Activated T-helper 1 cell treated with anti-CD3 and anti-CD28 coated beads, Interleukin-12 subunit alpha, Interleukin-12 subunit beta, Interleukin-2, Interleukin-4 antibody, amounts not matched to agents 30 ng/mL and 10 ng/mL and 1 ng/mL, durations not matched to agents 14 hours and 24 hours and 36 hours (primary cell): ENCODE measurements at regions not wholly inside any gene's neighbourhood (a gene's known extent, or its start where the extent isn't known, plus 50 kb on each side); places are given as distances from the start of the nearest gene placed in this dataset.

Experiments used
- DNase-seq: peaks from one replicate; pipeline ENCODE4 v3.0.0; 2021; ENCODE audit warnings: low spot score
- H3K27ac Mint-ChIP-seq: one replicate; pipeline ENCODE4 v1.8.0; 2021; ENCODE audit warnings: mild to moderate bottlenecking, mixed read lengths
- H3K27me3 Mint-ChIP-seq: one replicate; pipeline ENCODE4 v1.8.0; 2022; ENCODE audit warnings: mild to moderate bottlenecking, moderate library complexity, mixed read lengths; ENCODE audit not compliant: insufficient read depth
- H3K36me3 Mint-ChIP-seq: one replicate; pipeline ENCODE4 v1.8.0; 2021; ENCODE audit warnings: low read depth, mixed read lengths
- H3K4me1 Mint-ChIP-seq: one replicate; pipeline ENCODE4 v1.8.0; 2021; ENCODE audit warnings: low read depth, mixed read lengths
- H3K4me3 Mint-ChIP-seq: one replicate; pipeline ENCODE4 v1.8.0; 2021; ENCODE audit warnings: mild to moderate bottlenecking, moderate library complexity, mixed read lengths
- H3K9me3 Mint-ChIP-seq: one replicate; pipeline ENCODE4 v1.8.0; 2021; ENCODE audit warnings: mixed read lengths
- intact Hi-C: fragments of 100-400 bp; cut with micrococcal nuclease; formaldehyde crosslinking; loops from one replicate; pipeline ENCODE4 v1.15.1; 2024

DNA sequence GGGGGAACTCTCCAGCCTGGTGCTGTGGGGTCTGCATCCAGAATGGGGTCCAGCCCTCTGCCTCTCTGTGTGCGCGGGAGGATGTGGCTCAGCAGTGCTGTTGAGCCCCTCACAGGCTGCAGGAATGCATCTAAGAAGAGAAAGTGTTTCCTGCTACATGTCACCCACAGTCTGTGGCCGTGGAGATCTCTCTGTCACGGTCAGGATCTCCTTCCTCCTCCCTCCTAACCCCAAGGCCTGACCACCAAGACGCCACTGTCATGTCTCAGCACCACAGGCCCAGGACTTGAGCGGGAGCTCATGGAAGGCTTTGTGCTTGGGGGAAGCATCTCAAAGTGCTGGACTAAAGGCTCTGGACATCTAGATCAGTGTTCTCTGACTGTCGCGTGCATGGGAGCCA lies 90.1 kb downstream of the SREK1 start:
- Mint-ChIP-seq H3K4me1 (no peaks in the 10 kb centered on the region), H3K4me3 (no peak overlapping the region), H3K9me3 (no peaks in the 10 kb centered on the region), H3K27me3 (peaks cover 10% of the 10 kb centered on the region), H3K36me3 (no peaks in the 10 kb centered on the region), H3K27ac (no peak overlapping the region)
- intact Hi-C loops = no loop called here
- no peak for DNase-seq

GRCh38 chr5:66238435-66238834 lies 94.3 kb downstream of the SREK1 start:
- Mint-ChIP-seq H3K27me3 (peaks cover 11% of the 10 kb centered on the region), H3K4me1 (no peaks in the 10 kb centered on the region), H3K4me3 (no peak overlapping the region), H3K9me3 (no peaks in the 10 kb centered on the region), H3K27ac (no peak overlapping the region), H3K36me3 (no peaks in the 10 kb centered on the region)
- intact Hi-C loops = no loop called here
- DNase-seq = no peak

DNA sequence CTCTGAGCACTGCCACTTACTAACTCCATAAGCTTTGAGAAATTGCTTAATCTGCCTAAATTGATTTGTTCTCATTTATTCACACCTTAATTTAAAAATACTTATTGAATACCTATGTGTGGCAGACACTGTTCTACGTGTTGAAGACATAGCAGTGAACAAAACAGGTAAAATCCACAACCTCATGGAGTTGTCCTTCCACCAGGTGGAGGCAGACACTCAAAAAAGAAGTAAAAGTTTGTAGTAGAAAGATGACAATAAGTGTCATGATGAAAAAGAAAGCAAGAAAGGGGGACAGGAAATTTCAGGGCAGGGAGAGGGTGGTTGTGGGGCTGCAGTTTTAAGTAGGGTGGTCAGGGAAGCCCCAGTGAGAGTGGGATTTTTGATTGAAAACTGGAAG lies 94.9 kb downstream of the SREK1 start:
- Mint-ChIP-seq H3K36me3 (no peaks in the 10 kb centered on the region), H3K4me3 (no peak overlapping the region), H3K27me3 (peaks cover 13% of the 10 kb centered on the region), H3K9me3 (no peaks in the 10 kb centered on the region), H3K4me1 (no peaks in the 10 kb centered on the region), H3K27ac (no peak overlapping the region)
- DNase-seq = no peak
- intact Hi-C loops = no loop called here

DNA sequence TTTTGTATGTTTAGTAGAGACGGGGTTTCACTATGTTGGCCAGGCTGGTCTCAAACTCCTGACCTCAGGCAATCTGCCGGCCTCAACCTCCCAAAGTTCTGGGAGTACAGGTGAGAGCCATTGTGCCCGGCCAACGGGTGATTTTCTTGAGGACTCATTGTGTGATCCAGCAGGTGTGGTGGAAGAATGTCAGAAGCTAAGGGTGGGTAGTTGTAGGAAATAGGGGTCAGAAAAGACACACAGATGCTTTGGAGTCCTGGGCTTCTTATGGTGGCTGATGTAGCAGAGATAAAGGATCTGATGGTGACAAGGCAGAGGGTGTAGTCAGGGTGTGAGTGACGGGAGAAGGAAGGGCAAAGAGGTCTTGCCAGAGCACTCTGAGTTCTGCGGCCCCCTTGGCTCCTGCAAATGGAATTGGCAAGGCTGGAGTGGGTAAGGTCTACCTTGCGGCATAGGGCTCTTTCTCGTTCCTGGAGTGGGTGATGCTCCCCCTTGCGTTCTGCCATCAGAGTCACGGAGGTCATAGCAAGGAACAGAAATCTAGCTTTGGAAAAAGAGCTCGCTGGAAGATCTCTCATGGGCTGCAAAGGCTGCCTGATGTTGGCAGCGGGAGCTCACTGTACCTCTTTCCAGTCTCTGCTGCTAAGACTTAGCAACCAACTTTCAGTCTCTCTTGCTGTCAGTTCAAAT lies 97.2 kb downstream of the SREK1 start:
- intact Hi-C loops = no loop called here
- H3K4me1 Mint-ChIP-seq = no peaks in the 10 kb centered on the region
- no peaks in the 10 kb centered on the region for H3K36me3 Mint-ChIP-seq
- H3K27ac Mint-ChIP-seq = no peak overlapping the region
- H3K27me3 Mint-ChIP-seq = peaks cover 13% of the 10 kb centered on the region
- H3K4me3 Mint-ChIP-seq = no peak overlapping the region
- no peaks in the 10 kb centered on the region for H3K9me3 Mint-ChIP-seq
- DNase-seq = no peak

DNA sequence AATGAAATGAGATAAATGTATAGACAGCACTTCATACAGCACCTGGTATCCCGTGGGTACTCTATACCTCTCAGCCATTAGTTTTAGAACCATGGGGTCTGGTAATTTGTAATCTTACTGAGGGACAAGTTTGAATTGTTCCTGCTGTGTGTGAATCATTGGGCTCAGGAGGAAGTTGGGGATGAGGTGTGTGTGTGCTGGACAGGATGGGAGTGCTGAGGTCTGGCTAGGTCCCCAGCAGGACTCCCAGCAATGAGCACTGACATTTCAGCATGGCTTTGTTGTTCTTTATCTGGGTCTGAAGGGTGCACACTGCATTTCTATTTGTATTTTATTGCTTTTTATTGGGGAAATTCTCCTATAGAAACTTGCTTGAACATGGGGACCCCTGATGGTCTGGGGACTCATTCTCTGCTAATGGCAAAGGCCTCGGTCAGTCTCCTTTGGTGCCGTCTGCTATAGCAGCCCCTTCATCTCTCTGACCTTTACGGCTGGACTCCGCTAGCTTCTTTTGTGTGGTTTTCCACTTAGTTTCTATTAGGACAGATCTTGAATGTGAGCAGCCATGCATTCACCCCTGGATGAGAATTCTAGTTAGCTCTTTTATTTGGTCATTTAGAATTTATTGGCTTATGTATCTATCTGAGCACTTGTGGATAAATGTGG lies 98.1 kb downstream of the SREK1 start:
- H3K36me3 Mint-ChIP-seq = no peaks in the 10 kb centered on the region
- H3K4me3 Mint-ChIP-seq = no peak overlapping the region
- intact Hi-C loops = no loop called here

DNA sequence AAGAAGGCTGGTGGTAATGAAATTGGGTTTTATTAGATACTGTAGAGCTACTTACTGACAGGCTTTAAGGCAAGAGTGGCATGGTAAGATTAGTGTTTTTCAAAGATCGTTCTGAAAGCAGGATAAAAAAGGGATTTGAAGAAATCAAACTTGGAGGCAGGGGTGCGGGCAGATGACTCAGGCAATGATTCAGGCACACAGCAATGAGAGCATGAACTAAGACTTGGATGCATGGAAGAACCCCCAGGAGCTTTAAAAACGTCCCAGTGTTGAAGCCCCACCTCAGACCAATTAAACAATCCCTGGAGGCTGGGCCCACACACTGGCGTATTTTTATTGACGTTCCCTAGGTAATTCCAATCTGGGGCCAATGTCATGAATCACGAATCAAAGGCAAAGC lies 102.5 kb downstream of the SREK1 start:
- Mint-ChIP-seq H3K9me3 (no peaks in the 10 kb centered on the region), H3K4me3 (no peak overlapping the region), H3K27ac (no peak overlapping the region), H3K4me1 (no peaks in the 10 kb centered on the region), H3K27me3 (peaks cover 4% of the 10 kb centered on the region), H3K36me3 (no peaks in the 10 kb centered on the region)
- no peak for DNase-seq
- intact Hi-C loops = no loop called here

More for the DNA sequence above, 98.1 kb downstream of the SREK1 start:
- DNase-seq = no peak
- Mint-ChIP-seq H3K27ac (no peak overlapping the region), H3K27me3 (peaks cover 5% of the 10 kb centered on the region), H3K9me3 (no peaks in the 10 kb centered on the region), H3K4me1 (no peaks in the 10 kb centered on the region)

- H3K4me1 Mint-ChIP-seq = no peaks in the 10 kb centered on the region
- no peak for DNase-seq
- intact Hi-C loops = no loop called here
- H3K27ac Mint-ChIP-seq = no peak overlapping the region
- H3K4me3 Mint-ChIP-seq = no peak overlapping the region
- H3K27me3 Mint-ChIP-seq = peaks cover 4% of the 10 kb centered on the region
- H3K9me3 Mint-ChIP-seq = no peaks in the 10 kb centered on the region
- no peaks in the 10 kb centered on the region for H3K36me3 Mint-ChIP-seq
Observed at GRCh38 chr5:66247176-66247960, 103.3 kb downstream of the SREK1 start.

- H3K36me3 Mint-ChIP-seq = no peaks in the 10 kb centered on the region
- H3K9me3 Mint-ChIP-seq = no peaks in the 10 kb centered on the region
- peaks cover 4% of the 10 kb centered on the region for H3K27me3 Mint-ChIP-seq
- H3K4me1 Mint-ChIP-seq = no peaks in the 10 kb centered on the region
- H3K4me3 Mint-ChIP-seq = no peak overlapping the region
- intact Hi-C loops = no loop called here
- H3K27ac Mint-ChIP-seq = no peak overlapping the region
- DNase-seq = no peak
Observed at GRCh38 chr5:66248874-66249273, 104.8 kb downstream of the SREK1 start.

- no peak for DNase-seq
- Mint-ChIP-seq H3K4me1 (no peaks in the 10 kb centered on the region), H3K27ac (no peak overlapping the region), H3K4me3 (no peak overlapping the region), H3K9me3 (no peaks in the 10 kb centered on the region), H3K36me3 (no peaks in the 10 kb centered on the region), H3K27me3 (peaks cover 3% of the 10 kb centered on the region)
- intact Hi-C loops = no loop called here
Observed at GRCh38 chr5:66249920-66250319, 105.8 kb downstream of the SREK1 start.

GRCh38 chr5:66252849-66253248 lies 108.7 kb downstream of the SREK1 start:
- Mint-ChIP-seq H3K4me3 (no peak overlapping the region), H3K9me3 (no peaks in the 10 kb centered on the region), H3K36me3 (no peaks in the 10 kb centered on the region), H3K4me1 (no peaks in the 10 kb centered on the region), H3K27me3 (peaks cover 3% of the 10 kb centered on the region), H3K27ac (no peak overlapping the region)
- DNase-seq = no peak
- intact Hi-C loops = no loop called here

GRCh38 chr5:66255714-66256113 lies 111.6 kb downstream of the SREK1 start:
- no peak for DNase-seq
- Mint-ChIP-seq H3K36me3 (no peaks in the 10 kb centered on the region), H3K9me3 (no peaks in the 10 kb centered on the region), H3K4me3 (no peak overlapping the region), H3K4me1 (no peaks in the 10 kb centered on the region), H3K27me3 (peaks cover 3% of the 10 kb centered on the region), H3K27ac (no peak overlapping the region)
- intact Hi-C loops = no loop called here

DNA sequence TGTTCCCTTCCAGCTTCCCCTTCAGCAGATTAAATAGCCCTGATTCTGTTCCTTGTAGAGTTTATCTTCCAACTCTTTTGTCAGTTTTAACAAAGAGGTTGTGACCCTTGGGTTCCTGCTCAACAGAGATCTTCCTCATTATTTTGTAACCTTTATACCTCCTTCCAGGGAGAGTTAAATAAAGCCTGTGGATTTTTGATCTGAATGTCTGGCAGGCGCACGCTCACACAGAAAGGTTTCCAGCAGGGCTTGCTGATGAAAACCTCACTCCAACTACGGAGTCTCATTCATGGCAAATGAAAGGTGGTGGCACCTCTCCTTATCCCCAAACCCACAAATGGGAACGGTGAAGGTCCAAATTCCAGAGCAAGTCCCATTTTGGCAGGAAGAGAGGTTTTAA lies 129.0 kb downstream of the SREK1 start:
- no peaks in the 10 kb centered on the region for H3K4me1 Mint-ChIP-seq
- DNase-seq = no peak
- no peak overlapping the region for H3K4me3 Mint-ChIP-seq
- H3K27ac Mint-ChIP-seq = no peak overlapping the region
- intact Hi-C loops = no loop called here
- H3K36me3 Mint-ChIP-seq = no peaks in the 10 kb centered on the region
- no peaks in the 10 kb centered on the region for H3K9me3 Mint-ChIP-seq
- H3K27me3 Mint-ChIP-seq = peaks cover 25% of the 10 kb centered on the region

DNA sequence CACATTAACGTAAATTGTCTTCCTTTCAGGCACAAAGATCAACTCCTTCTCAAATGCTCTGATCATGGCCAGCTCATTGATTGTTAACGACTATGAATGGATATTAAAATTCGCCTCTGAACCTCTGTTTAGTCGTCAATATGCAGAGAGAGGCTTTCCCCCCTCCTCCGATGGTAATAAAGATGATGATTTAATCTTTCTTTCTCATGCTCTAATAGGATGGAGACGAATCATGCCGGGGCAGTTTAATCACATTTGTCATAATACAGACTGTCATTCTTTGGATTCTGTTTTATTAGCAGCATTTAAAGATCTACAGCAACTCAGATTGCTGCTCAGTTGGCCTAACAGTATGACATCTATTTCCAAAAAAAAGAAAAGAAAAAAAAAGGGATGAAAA lies 132.9 kb downstream of the SREK1 start:
- no peak overlapping the region for H3K4me3 Mint-ChIP-seq
- H3K4me1 Mint-ChIP-seq = no peaks in the 10 kb centered on the region
- H3K9me3 Mint-ChIP-seq = no peaks in the 10 kb centered on the region
- H3K27ac Mint-ChIP-seq = no peak overlapping the region
- no peaks in the 10 kb centered on the region for H3K36me3 Mint-ChIP-seq
- intact Hi-C loops = no loop called here
- DNase-seq = no peak
- H3K27me3 Mint-ChIP-seq = peaks cover 23% of the 10 kb centered on the region
